ENCODE measurements at regions not wholly inside any gene's neighbourhood (a gene's known extent, or its start where the extent isn't known, plus 50 kb on each side); places are given as distances from the start of the nearest gene placed in this dataset.

- Histone ChIP-seq H3K27ac (ENCODE audit: insufficient read length, low read depth, low read length) (no peak overlapping the region), H3K79me2 (ENCODE audit: insufficient read depth, low read length) (no peaks in the 10 kb centered on the region), H3K56ac (ENCODE audit: insufficient read length, low read depth, low read length) (no peak overlapping the region), H3K4ac (ENCODE audit: low read depth, low read length) (no peak overlapping the region), H4K5ac (ENCODE audit: insufficient read length, low read depth, low read length) (no peak overlapping the region), H3K79me1 (ENCODE audit: insufficient read depth, low read depth, low read length, poor library complexity, severe bottlenecking) (no peaks in the 10 kb centered on the region), H3K23me2 (ENCODE audit: insufficient read length, low read depth, low read length, poor library complexity, severe bottlenecking) (no peaks in the 10 kb centered on the region), H3K9ac (ENCODE audit: extremely low read depth, insufficient read length, low read length) (no peak overlapping the region), H2AK5ac (ENCODE audit: insufficient read length, low read length) (no peak overlapping the region), H2AFZ (ENCODE audit: low read length) (no peak overlapping the region), H3K9me3 (ENCODE audit: control insufficient read depth, low read depth, low read length) (no peaks in the 10 kb centered on the region), H3K14ac (ENCODE audit: insufficient read depth, low read length) (no peak overlapping the region), H3K4me2 (ENCODE audit: insufficient read depth, insufficient read length, low read length) (no peak overlapping the region), H3K23ac (ENCODE audit: insufficient read length, low read depth, low read length) (no peak overlapping the region), H4K8ac (replicated peaks; ENCODE audit: insufficient read length, low read depth, low read length) (no peak overlapping the region), H2BK120ac (ENCODE audit: low read depth, low read length, poor library complexity, severe bottlenecking) (no peak overlapping the region), H3K4me1 (ENCODE audit: insufficient read depth, low read length) (no peaks in the 10 kb centered on the region), H2BK15ac (ENCODE audit: low read depth, low read length) (no peak overlapping the region), H2BK12ac (ENCODE audit: insufficient read length, low read depth, low read length) (no peak overlapping the region), H4K20me1 (ENCODE audit: control insufficient read depth, insufficient read depth, insufficient read length) (peaks cover 2% of the 10 kb centered on the region), H2BK20ac (ENCODE audit: low read depth, low read length, poor library complexity, severe bottlenecking) (no peak overlapping the region), H2BK5ac (ENCODE audit: insufficient read length, low read length) (no peak overlapping the region), H3T11ph (ENCODE audit: low read length) (no peak overlapping the region), H4K91ac (ENCODE audit: insufficient read length, low read depth, low read length) (no peak overlapping the region), H3K27me3 (ENCODE audit: insufficient read depth, low read length) (no peaks in the 10 kb centered on the region), H3K18ac (ENCODE audit: insufficient read length, low read depth, low read length) (no peak overlapping the region)
- no CpG with 5 or more reads among the region's 8 CpGs for WGBS (ENCODE audit: extremely low coverage, insufficient read length, low lambda C conversion rate)
- Mint-ChIP-seq H3K4me1 (peaks cover 17 to 30% of the 10 kb centered on the region in 2 experiments), H3K27ac (no peak overlapping the region), H3K9me3 (no peaks in the 10 kb centered on the region), H3K27me3 (ENCODE audit: low read depth) (peaks cover 16% of the 10 kb centered on the region), H3K36me3 (ENCODE audit: insufficient read depth in 1 of 3, low read depth in 3 of 3) (no peaks in the 10 kb centered on the region), H3K4me3 (no peak overlapping the region)
- no peak for DNase-seq
- no peak for TF ChIP-seq CTCF (conservative IDR thresholded peaks at IDR 0.05)
Measured at GRCh38 chr1:37398096-37398495, 76.3 kb upstream of the ZC3H12A start.

All from H9 (cell line).